MM.1S (cell line): ENCODE measurements at regions not wholly inside any gene's neighbourhood (a gene's known extent, or its start where the extent isn't known, plus 50 kb on each side); places are given as distances from the start of the nearest gene placed in this dataset.

Source experiments
- CTCF ChIP-seq: fragments of 300-600 bp; sonication (generic); IDR thresholded peaks from 2 replicates; pipeline ENCODE4 v1.5.1; 2016; ENCODE audit warnings: antibody characterized with exemption, low read length, mixed read lengths
- EZH2 ChIP-seq: fragments of 300-600 bp; sonication (generic); optimal IDR thresholded peaks from 2 replicates; pipeline ENCODE3; 2017; ENCODE audit warnings: low read depth, mild to moderate bottlenecking, antibody characterized with exemption, low read length, mixed read lengths
- EZH2phosphoT487 ChIP-seq: fragments of 300-600 bp; sonication (generic); IDR thresholded peaks from 2 replicates; pipeline ENCODE4 v1.6.1; 2018; ENCODE audit warnings: antibody characterized with exemption, low read length

- TF ChIP-seq CTCF (peak; percentile 69), EZH2phosphoT487 (no peak), EZH2 (no peak)
Observed at GRCh38 chr20:22106308-22106938, 401.0 kb downstream of the PAX1 start.
